Esophagus (tissue), 2 donors: ENCODE measurements at regions not wholly inside any gene's neighbourhood (a gene's known extent, or its start where the extent isn't known, plus 50 kb on each side); places are given as distances from the start of the nearest gene placed in this dataset.

Source experiments
- H3K27ac ChIP-seq, 2 donors: one replicate each; pipeline ENCODE4 v1.5.1; 2013; ENCODE audit warnings: low read depth in 2 of 2, mild to moderate bottlenecking in 2 of 2, inconsistent platforms in 1 of 2, low read length in 1 of 2, moderate library complexity in 1 of 2
- H3K27me3 ChIP-seq, 2 donors: one replicate each; pipeline ENCODE4 v1.6.1; 2013; ENCODE audit warnings: low read length in 2 of 2, control low read depth in 1 of 2, mild to moderate bottlenecking in 1 of 2; ENCODE audit not compliant: insufficient read depth in 2 of 2, control insufficient read depth in 1 of 2
- H3K36me3 ChIP-seq, 2 donors: one replicate each; pipeline ENCODE4 v1.6.1; 2013; ENCODE audit warnings: low read length in 1 of 2; ENCODE audit not compliant: control insufficient read depth in 2 of 2, insufficient read depth in 2 of 2
- H3K4me1 ChIP-seq, 2 donors: one replicate each; pipeline ENCODE4 v1.6.1; 2013; ENCODE audit warnings: low read length in 1 of 2; ENCODE audit not compliant: control insufficient read depth in 2 of 2, insufficient read depth in 2 of 2
- H3K4me3 ChIP-seq, 2 donors: one replicate each; pipeline ENCODE4 v1.5.1; 2013; ENCODE audit warnings: low read length in 2 of 2, mild to moderate bottlenecking in 2 of 2, low read depth in 1 of 2, moderate library complexity in 1 of 2
- H3K9me3 ChIP-seq, 2 donors: one replicate each; pipeline ENCODE4 v1.6.1; 2013; ENCODE audit warnings: mild to moderate bottlenecking in 2 of 2, low read depth in 1 of 2, low read length in 1 of 2, moderate library complexity in 1 of 2; ENCODE audit not compliant: control insufficient read depth in 2 of 2, insufficient read depth in 1 of 2
- WGBS, 2 donors: extraction: QIAGEN DNeasy Blood & Tissue Kit; methylation state at CpG; one replicate each; pipeline ENCODE4 v1.1.7; 2013; 5-methylcytosine and 5-hydroxymethylcytosine counted together
- donor health status: healthy with polysubstance abuse.
- donor health status: Bipolar disorder and iron deficiency.

- Histone ChIP-seq H3K4me3 (no peak overlapping the region), H3K4me1 (no peaks in the 10 kb centered on the region), H3K36me3 (no peaks in the 10 kb centered on the region), H3K9me3 (no peaks in the 10 kb centered on the region), H3K27ac (no peak overlapping the region), H3K27me3 (no peaks in the 10 kb centered on the region)
- 74 to 90% methylated on average over 1 of the region's 1 CpG for whole genome bisulfite sequencing, 2 donors
Measured at GRCh38 chr17:53649201-53649600, 173.5 kb upstream of the KIF2B start.

GRCh38 chr17:53646835-53647234 lies 175.9 kb upstream of the KIF2B start:
- H3K4me1 ChIP-seq, result no peaks in the 10 kb centered on the region
- H3K27me3 ChIP-seq, result no peaks in the 10 kb centered on the region
- 100% methylated on average over 2 of the region's 2 CpGs for WGBS, 2 donors
- H3K27ac ChIP-seq, result no peak overlapping the region
- H3K36me3 ChIP-seq, result no peaks in the 10 kb centered on the region
- H3K9me3 ChIP-seq, result no peaks in the 10 kb centered on the region
- H3K4me3 ChIP-seq, result no peak overlapping the region

- Histone ChIP-seq H3K4me1 (no peaks in the 10 kb centered on the region), H3K27ac (no peak overlapping the region), H3K27me3 (no peaks in the 10 kb centered on the region), H3K9me3 (no peaks in the 10 kb centered on the region), H3K36me3 (no peaks in the 10 kb centered on the region), H3K4me3 (no peak overlapping the region)
- 69 to 71% methylated on average over 1 of the region's 1 CpG for WGBS, 2 donors
Measured at GRCh38 chr17:53640808-53641207, 181.9 kb upstream of the KIF2B start.

- 74 to 84% methylated on average over 1 of the region's 1 CpG for WGBS, 2 donors
- H3K36me3 ChIP-seq, result no peaks in the 10 kb centered on the region
- no peak overlapping the region for H3K27ac ChIP-seq
- H3K27me3 ChIP-seq, result no peaks in the 10 kb centered on the region
- H3K4me3 ChIP-seq, result no peak overlapping the region
- no peaks in the 10 kb centered on the region for H3K4me1 ChIP-seq
- no peaks in the 10 kb centered on the region for H3K9me3 ChIP-seq
Measured at GRCh38 chr17:53635444-53635843, 187.3 kb upstream of the KIF2B start.

- H3K4me1 ChIP-seq, result no peaks in the 10 kb centered on the region
- H3K4me3 ChIP-seq, result no peak overlapping the region
- H3K36me3 ChIP-seq, result no peaks in the 10 kb centered on the region
- WGBS, 2 donors, result 100% methylated on average over 1 of the region's 1 CpG
- no peak overlapping the region for H3K27ac ChIP-seq
- H3K9me3 ChIP-seq, result peaks cover 0 to 1% of the 10 kb centered on the region in 2 donors
- no peaks in the 10 kb centered on the region for H3K27me3 ChIP-seq
Measured at GRCh38 chr17:53633856-53634255, 188.9 kb upstream of the KIF2B start.

- Histone ChIP-seq H3K27me3 (no peaks in the 10 kb centered on the region), H3K9me3 (peaks cover 0 to 2% of the 10 kb centered on the region in 2 donors), H3K36me3 (no peaks in the 10 kb centered on the region), H3K27ac (no peak overlapping the region), H3K4me1 (no peaks in the 10 kb centered on the region), H3K4me3 (no peak overlapping the region)
- WGBS, 2 donors, result 56 to 59% methylated on average over 4 of the region's 4 CpGs
Measured at GRCh38 chr17:53631486-53631885, 191.2 kb upstream of the KIF2B start.

- 78 to 84% methylated on average over 1 of the region's 1 CpG for WGBS, 2 donors
- H3K36me3 ChIP-seq, result no peaks in the 10 kb centered on the region
- peaks cover 0 to 2% of the 10 kb centered on the region in 2 donors for H3K9me3 ChIP-seq
- H3K4me3 ChIP-seq, result no peak overlapping the region
- no peak overlapping the region for H3K27ac ChIP-seq
- no peaks in the 10 kb centered on the region for H3K4me1 ChIP-seq
- no peaks in the 10 kb centered on the region for H3K27me3 ChIP-seq
Measured at GRCh38 chr17:53630638-53631037, 192.1 kb upstream of the KIF2B start.

GRCh38 chr17:53630115-53630514 lies 192.6 kb upstream of the KIF2B start:
- Histone ChIP-seq H3K4me3 (no peak overlapping the region), H3K27ac (no peak overlapping the region), H3K36me3 (no peaks in the 10 kb centered on the region), H3K9me3 (peaks cover 0 to 2% of the 10 kb centered on the region in 2 donors), H3K27me3 (no peaks in the 10 kb centered on the region), H3K4me1 (no peaks in the 10 kb centered on the region)
- WGBS, 2 donors, result 68 to 76% methylated on average over 3 of the region's 3 CpGs

GRCh38 chr17:53629188-53629587 lies 193.5 kb upstream of the KIF2B start:
- Histone ChIP-seq H3K9me3 (peaks cover 0 to 2% of the 10 kb centered on the region in 2 donors), H3K27ac (no peak overlapping the region), H3K36me3 (no peaks in the 10 kb centered on the region), H3K4me3 (no peak overlapping the region), H3K27me3 (no peaks in the 10 kb centered on the region), H3K4me1 (no peaks in the 10 kb centered on the region)
- WGBS, 2 donors, result 19 to 20% methylated on average over 1 of the region's 1 CpG

- Histone ChIP-seq H3K9me3 (peaks cover 0 to 2% of the 10 kb centered on the region in 2 donors), H3K36me3 (no peaks in the 10 kb centered on the region), H3K27me3 (no peaks in the 10 kb centered on the region), H3K27ac (no peak overlapping the region), H3K4me1 (no peaks in the 10 kb centered on the region), H3K4me3 (no peak overlapping the region)
Measured at GRCh38 chr17:53628011-53628410, 194.7 kb upstream of the KIF2B start.
